K562 (cell line): ENCODE measurements at regions not wholly inside any gene's neighbourhood (a gene's known extent, or its start where the extent isn't known, plus 50 kb on each side); places are given as distances from the start of the nearest gene placed in this dataset.

ENCODE experiments used
- ATAC-seq: fragments of 200-7000 bp; cut with Tn5 transposase; 3 replicates; pipeline ENCODE4 v1.9.1; 2020; ENCODE audit warnings: moderate library complexity
- BruUV-seq: library from RNA; stranded (reverse); fragments of 400-500 nt; replicated peaks from 2 replicates; lab custom pipeline; 2021; lab: Mats Ljungman, UMichigan
- CTCF ChIA-PET: fragments of 300-600 bp; formaldehyde crosslinking; extraction: SDS; loops from one replicate; lab custom pipeline; 2021; ENCODE audit warnings: low intra/inter-chr PET ratio; lab: Yijun Ruan, JAX
- POLR2A ChIA-PET: fragments of 300-600, 350-650 bp; sonication (Branson Sonifier 250); formaldehyde crosslinking; extraction: SDS; loops from one replicate; lab custom pipeline; 2021; ENCODE audit warnings: antibody characterized with exemption, inconsistent platforms; lab: Yijun Ruan, JAX
- DNase-seq, 4 experiments: peaks; one replicate each; pipeline versions ENCODE4 v3.0.0 to v3.0.0-alpha.2; 2011 to 2018; ENCODE audit warnings: low spot score in 3 of 4, mixed read lengths in 3 of 4; ENCODE audit errors: extremely low read depth in 1 of 4
- FAIRE-seq: peaks from 2 replicates; lab custom pipeline; 2011; peaks lifted over from hg19 to GRCh38; lab: Jason Lieb, UNC
- H2AFZ ChIP-seq: 2 replicates; pipeline ENCODE4 v1.6.0; 2011; ENCODE audit warnings: low read depth, low read length, control low read depth, inconsistent platforms
- H3K27ac ChIP-seq: fragments of 200-600 bp; 3 replicates; pipeline ENCODE4 v1.8.0; 2011; ENCODE audit warnings: low read depth, mild to moderate bottlenecking, control low read depth, inconsistent platforms, low read length, moderate library complexity, mixed read lengths; ENCODE audit errors: extremely low read depth
- H3K27me3 ChIP-seq, 2 experiments: fragments of 300-600 bp in 1 of 2; 2 replicates in 1 of 2; 3 replicates in 1 of 2; pipeline versions ENCODE4 v1.6.0 to v1.8.0; 2011; ENCODE audit warnings: inconsistent platforms in 2 of 2, low read length in 2 of 2, mild to moderate bottlenecking in 1 of 2, mixed read lengths in 1 of 2, moderate library complexity in 1 of 2; ENCODE audit not compliant: control insufficient read depth in 2 of 2, insufficient read depth in 2 of 2
- H3K36me3 ChIP-seq: fragments of 300-600 bp; 3 replicates; pipeline ENCODE4 v1.8.0; 2011; ENCODE audit warnings: mild to moderate bottlenecking, low read length, inconsistent platforms; ENCODE audit not compliant: control insufficient read depth, insufficient read depth
- H3K4me1 ChIP-seq, 2 experiments: fragments of 200-600 bp in 1 of 2; replicated peaks in 1 of 2; 2 replicates in 1 of 2; 3 replicates in 1 of 2; pipeline versions ENCODE4 v1.5.1 to v1.8.0; 2011; ENCODE audit warnings: inconsistent platforms in 2 of 2, low read length in 2 of 2, mild to moderate bottlenecking in 1 of 2, mixed read lengths in 1 of 2, moderate library complexity in 1 of 2; ENCODE audit not compliant: control insufficient read depth in 2 of 2, insufficient read depth in 2 of 2
- H3K4me2 ChIP-seq: 2 replicates; pipeline ENCODE4 v1.6.1; 2011; ENCODE audit warnings: low read length, control low read depth, inconsistent platforms, mixed read lengths; ENCODE audit not compliant: insufficient read depth
- H3K4me3 ChIP-seq: fragments of 200-600 bp; sonication (generic), shearing (Covaris generic); 2 replicates; pipeline ENCODE4 v1.5.1; 2016; ENCODE audit warnings: control low read depth, inconsistent platforms
- H3K79me2 ChIP-seq: fragments of 200-600 bp; 3 replicates; pipeline ENCODE4 v1.8.0; 2011; ENCODE audit warnings: low read length, inconsistent platforms; ENCODE audit not compliant: control insufficient read depth, insufficient read depth
- H3K9ac ChIP-seq, 2 experiments: 2 replicates each; pipeline versions ENCODE4 v1.6.0 to v1.6.1; 2011; ENCODE audit warnings: low read depth in 2 of 2, low read length in 2 of 2, control low read depth in 1 of 2, inconsistent platforms in 1 of 2, mild to moderate bottlenecking in 1 of 2, mixed read lengths in 1 of 2; ENCODE audit not compliant: insufficient read depth in 1 of 2
- H3K9me1 ChIP-seq: one replicate; pipeline ENCODE4 v1.6.0; 2011; ENCODE audit warnings: inconsistent platforms, mild to moderate bottlenecking, low read length, moderate library complexity; ENCODE audit not compliant: control insufficient read depth, insufficient read depth
- H3K9me3 ChIP-seq: replicated peaks from 2 replicates; pipeline ENCODE4 v1.5.1; 2011; ENCODE audit warnings: low read depth, low read length, inconsistent platforms; ENCODE audit not compliant: control insufficient read depth, insufficient read depth
- H4K20me1 ChIP-seq: replicated peaks from 2 replicates; pipeline ENCODE4 v1.6.1; 2011; ENCODE audit warnings: low read length, inconsistent platforms, mixed read lengths; ENCODE audit not compliant: control insufficient read depth, insufficient read depth
- BRD4 ChIP-seq: fragments of 200-600 bp; sonication (generic); IDR thresholded peaks from 2 replicates; pipeline ENCODE4 v1.6.1; 2017; ENCODE audit warnings: inconsistent platforms
- CREB1 ChIP-seq, 2 experiments: sonication (generic) in 1 of 2; formaldehyde crosslinking in 1 of 2; IDR thresholded peaks; 2 replicates each; pipeline versions ENCODE4 v1.6.1 to v1.8.0; 2012 to 2022; ENCODE audit warnings: inconsistent platforms in 1 of 2, mild to moderate bottlenecking in 1 of 2, missing genetic modification reagents in 1 of 2, moderate library complexity in 1 of 2
- ESRRA ChIP-seq: fragments of 450-650 bp; IDR thresholded peaks from 2 replicates; pipeline ENCODE4 v1.6.1; 2014; ENCODE audit warnings: low read depth, mild to moderate bottlenecking, moderate library complexity, borderline replicate concordance
- HIVEP1 ChIP-seq: fragments of 250-450 bp; sonication (Bioruptor Pico); IDR thresholded peaks from 2 replicates; pipeline ENCODE4 v1.4.0; 2020; ENCODE audit warnings: mild to moderate bottlenecking
- HNRNPH1 ChIP-seq: fragments of 200-400 bp; formaldehyde crosslinking; optimal IDR thresholded peaks from 2 replicates; pipeline ENCODE3; 2017; ENCODE audit warnings: low read depth, mild to moderate bottlenecking, low read length, moderate library complexity
- KAT2B ChIP-seq: IDR thresholded peaks from one replicate; pipeline ENCODE4 v1.6.1; 2012; ENCODE audit warnings: low read depth, mild to moderate bottlenecking, control low read depth, inconsistent platforms, low read length, moderate library complexity
- MAFF ChIP-seq: IDR thresholded peaks from 2 replicates; pipeline ENCODE4 v1.6.1; 2012; ENCODE audit warnings: low read length, improper control_type of control experiment
- MYC ChIP-seq, 2 experiments: fragments of 250-450 bp in 1 of 2; sonication (Bioruptor Pico) in 1 of 2; IDR thresholded peaks; 2 replicates each; pipeline versions ENCODE4 v1.5.1 to v1.6.1; 2012 to 2021; ENCODE audit warnings: low read depth in 2 of 2, borderline replicate concordance in 1 of 2, improper control_type of control experiment in 1 of 2, low read length in 1 of 2, mild to moderate bottlenecking in 1 of 2, moderate library complexity in 1 of 2
- NCOR1 ChIP-seq: fragments of 450-650 bp; IDR thresholded peaks from 2 replicates; pipeline ENCODE4 v1.6.1; 2016; ENCODE audit warnings: mild to moderate bottlenecking, moderate library complexity
- NR4A1 ChIP-seq, 2 experiments: fragments of 250-450 bp in 1 of 2; fragments of 450-650 bp in 1 of 2; sonication (Bioruptor Pico) in 1 of 2; IDR thresholded peaks; 2 replicates each; pipeline versions ENCODE4 v1.4.0 to v1.6.1; 2016 to 2020; ENCODE audit warnings: mild to moderate bottlenecking in 2 of 2, missing compliant biosample characterization in 1 of 2, missing genetic modification characterization in 1 of 2, moderate library complexity in 1 of 2
- RBM22 ChIP-seq: fragments of 200-400 bp; formaldehyde crosslinking; IDR thresholded peaks from 2 replicates; pipeline ENCODE4 v1.6.1; 2018; ENCODE audit warnings: low read length, low read depth; ENCODE audit not compliant: poor library complexity, severe bottlenecking
- TCFL5 ChIP-seq: fragments of 250-450 bp; sonication (Bioruptor Pico); conservative IDR thresholded peaks from 2 replicates; pipeline ENCODE4 v1.6.1; 2021; ENCODE audit warnings: mild to moderate bottlenecking, moderate library complexity, matching md5 sums
- ZNF584 ChIP-seq: fragments of 200-800 bp; sonication (Bioruptor generic); IDR thresholded peaks from 2 replicates; pipeline ENCODE4 v1.6.1; 2016; ENCODE audit warnings: low read depth, mild to moderate bottlenecking, missing genetic modification characterization, missing compliant biosample characterization
- WGBS: fragments of 100-300 bp; shearing (Covaris generic); methylation state at CpG from one replicate; pipeline ENCODE4 v1.1.6; 2016; ENCODE audit warnings: low coverage, mixed read lengths; ENCODE audit not compliant: insufficient coverage; ENCODE audit errors: missing lambda C conversion rate; 5-methylcytosine and 5-hydroxymethylcytosine counted together
- in situ Hi-C: fragments of 300-500 bp; cut with MboI; formaldehyde crosslinking; loops from 4 replicates; pipeline ENCODE4 v1.15.0; 2018; ENCODE audit warnings: inconsistent platforms, mixed read lengths
- intact Hi-C: fragments of 100-400 bp; cut with micrococcal nuclease; formaldehyde crosslinking; loops from 2 replicates; pipeline ENCODE4 v1.14.2; 2022
- TF ChIP-seq, protein P1 (sequence below): IDR thresholded peaks from 3 replicates; pipeline ENCODE4 v1.6.1; 2011; ENCODE audit warnings: borderline replicate concordance, mild to moderate bottlenecking; ENCODE audit not compliant: insufficient read length, insufficient read depth
- TF ChIP-seq, protein P2 (sequence below): sonication (generic); formaldehyde crosslinking; IDR thresholded peaks from 2 replicates; pipeline ENCODE4 v1.8.0; 2023; ENCODE audit warnings: mild to moderate bottlenecking, missing genetic modification reagents
- TF ChIP-seq, protein P3 (sequence below): sonication (generic); formaldehyde crosslinking; IDR thresholded peaks from 2 replicates; pipeline ENCODE4 v1.8.1; 2023; ENCODE audit warnings: mild to moderate bottlenecking, missing genetic modification reagents

DNA sequence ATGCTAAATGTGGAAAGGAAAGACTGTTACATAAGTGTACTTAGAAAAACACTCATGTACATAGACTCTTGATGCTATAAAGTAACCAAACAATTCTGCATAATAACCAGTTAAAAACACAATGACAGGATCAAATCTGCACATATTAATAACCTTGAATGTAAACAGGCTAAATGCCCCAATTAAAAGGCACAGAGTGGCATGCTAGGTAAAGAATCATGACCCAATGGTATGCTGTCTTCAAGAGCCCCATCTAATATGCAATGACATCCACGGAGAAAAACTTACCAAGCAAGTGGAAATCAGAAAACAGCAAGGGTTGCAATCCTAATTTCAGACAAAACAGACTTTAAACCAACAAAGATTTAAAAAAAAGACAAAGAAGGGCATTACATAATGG is 644.8 kb upstream of the PKN2 start:
- Histone ChIP-seq H3K27me3 (no peaks in the 10 kb centered on the region), H3K79me2 (no peaks in the 10 kb centered on the region), H3K36me3 (no peaks in the 10 kb centered on the region), H3K27ac (no peak overlapping the region), H2AFZ (no peak overlapping the region), H3K4me2 (no peak overlapping the region), H4K20me1 (no peaks in the 10 kb centered on the region), H3K4me3 (no peak overlapping the region), H3K9me1 (no peaks in the 10 kb centered on the region), H3K9me3 (no peaks in the 10 kb centered on the region), H3K4me1 (no peaks in the 10 kb centered on the region), H3K9ac (no peak overlapping the region)
- WGBS, result 0% methylated on average over 1 of the region's 1 CpG
- intact Hi-C loops, result no loop called here
- ATAC-seq (no peak), FAIRE-seq (no peak), DNase-seq (no peak)
- CTCF ChIA-PET, result no interaction called here
- in situ Hi-C loops, result no loop called here
- no TSS peak for BruUV-seq
- POLR2A ChIA-PET, result no interaction called here
- TF ChIP-seq, protein P1, sequence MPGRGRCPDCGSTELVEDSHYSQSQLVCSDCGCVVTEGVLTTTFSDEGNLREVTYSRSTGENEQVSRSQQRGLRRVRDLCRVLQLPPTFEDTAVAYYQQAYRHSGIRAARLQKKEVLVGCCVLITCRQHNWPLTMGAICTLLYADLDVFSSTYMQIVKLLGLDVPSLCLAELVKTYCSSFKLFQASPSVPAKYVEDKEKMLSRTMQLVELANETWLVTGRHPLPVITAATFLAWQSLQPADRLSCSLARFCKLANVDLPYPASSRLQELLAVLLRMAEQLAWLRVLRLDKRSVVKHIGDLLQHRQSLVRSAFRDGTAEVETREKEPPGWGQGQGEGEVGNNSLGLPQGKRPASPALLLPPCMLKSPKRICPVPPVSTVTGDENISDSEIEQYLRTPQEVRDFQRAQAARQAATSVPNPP, result no peak
- TF ChIP-seq TCFL5 (CRISPR knock-in tag) (no peak), RBM22 (no peak), BRD4 (no peak), ESRRA (no peak), NR4A1 (CRISPR knock-in tag; IDR thresholded peaks at IDR 0.05) (no peak), NR4A1 (tag; IDR thresholded peaks at IDR 0.05) (no peak), KAT2B (no peak), CREB1 (IDR thresholded peaks at IDR 0.05) (no peak), CREB1 (CRISPR knock-in tag; IDR thresholded peaks at IDR 0.05) (no peak), HNRNPH1 (no peak), ZNF584 (no peak), NCOR1 (no peak), MYC (IDR thresholded peaks at IDR 0.05; ENCODE audit: low read depth, low read length) (no peak), MYC (CRISPR knock-in tag; IDR thresholded peaks at IDR 0.05; ENCODE audit: borderline replicate concordance, low read depth) (no peak), MAFF (no peak), HIVEP1 (CRISPR knock-in tag) (no peak)
- TF ChIP-seq, protein P2, sequence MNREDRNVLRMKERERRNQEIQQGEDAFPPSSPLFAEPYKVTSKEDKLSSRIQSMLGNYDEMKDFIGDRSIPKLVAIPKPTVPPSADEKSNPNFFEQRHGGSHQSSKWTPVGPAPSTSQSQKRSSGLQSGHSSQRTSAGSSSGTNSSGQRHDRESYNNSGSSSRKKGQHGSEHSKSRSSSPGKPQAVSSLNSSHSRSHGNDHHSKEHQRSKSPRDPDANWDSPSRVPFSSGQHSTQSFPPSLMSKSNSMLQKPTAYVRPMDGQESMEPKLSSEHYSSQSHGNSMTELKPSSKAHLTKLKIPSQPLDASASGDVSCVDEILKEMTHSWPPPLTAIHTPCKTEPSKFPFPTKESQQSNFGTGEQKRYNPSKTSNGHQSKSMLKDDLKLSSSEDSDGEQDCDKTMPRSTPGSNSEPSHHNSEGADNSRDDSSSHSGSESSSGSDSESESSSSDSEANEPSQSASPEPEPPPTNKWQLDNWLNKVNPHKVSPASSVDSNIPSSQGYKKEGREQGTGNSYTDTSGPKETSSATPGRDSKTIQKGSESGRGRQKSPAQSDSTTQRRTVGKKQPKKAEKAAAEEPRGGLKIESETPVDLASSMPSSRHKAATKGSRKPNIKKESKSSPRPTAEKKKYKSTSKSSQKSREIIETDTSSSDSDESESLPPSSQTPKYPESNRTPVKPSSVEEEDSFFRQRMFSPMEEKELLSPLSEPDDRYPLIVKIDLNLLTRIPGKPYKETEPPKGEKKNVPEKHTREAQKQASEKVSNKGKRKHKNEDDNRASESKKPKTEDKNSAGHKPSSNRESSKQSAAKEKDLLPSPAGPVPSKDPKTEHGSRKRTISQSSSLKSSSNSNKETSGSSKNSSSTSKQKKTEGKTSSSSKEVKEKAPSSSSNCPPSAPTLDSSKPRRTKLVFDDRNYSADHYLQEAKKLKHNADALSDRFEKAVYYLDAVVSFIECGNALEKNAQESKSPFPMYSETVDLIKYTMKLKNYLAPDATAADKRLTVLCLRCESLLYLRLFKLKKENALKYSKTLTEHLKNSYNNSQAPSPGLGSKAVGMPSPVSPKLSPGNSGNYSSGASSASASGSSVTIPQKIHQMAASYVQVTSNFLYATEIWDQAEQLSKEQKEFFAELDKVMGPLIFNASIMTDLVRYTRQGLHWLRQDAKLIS (CRISPR knock-in tag), result no peak
- TF ChIP-seq, protein P3, sequence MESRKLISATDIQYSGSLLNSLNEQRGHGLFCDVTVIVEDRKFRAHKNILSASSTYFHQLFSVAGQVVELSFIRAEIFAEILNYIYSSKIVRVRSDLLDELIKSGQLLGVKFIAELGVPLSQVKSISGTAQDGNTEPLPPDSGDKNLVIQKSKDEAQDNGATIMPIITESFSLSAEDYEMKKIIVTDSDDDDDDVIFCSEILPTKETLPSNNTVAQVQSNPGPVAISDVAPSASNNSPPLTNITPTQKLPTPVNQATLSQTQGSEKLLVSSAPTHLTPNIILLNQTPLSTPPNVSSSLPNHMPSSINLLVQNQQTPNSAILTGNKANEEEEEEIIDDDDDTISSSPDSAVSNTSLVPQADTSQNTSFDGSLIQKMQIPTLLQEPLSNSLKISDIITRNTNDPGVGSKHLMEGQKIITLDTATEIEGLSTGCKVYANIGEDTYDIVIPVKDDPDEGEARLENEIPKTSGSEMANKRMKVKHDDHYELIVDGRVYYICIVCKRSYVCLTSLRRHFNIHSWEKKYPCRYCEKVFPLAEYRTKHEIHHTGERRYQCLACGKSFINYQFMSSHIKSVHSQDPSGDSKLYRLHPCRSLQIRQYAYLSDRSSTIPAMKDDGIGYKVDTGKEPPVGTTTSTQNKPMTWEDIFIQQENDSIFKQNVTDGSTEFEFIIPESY, result no peak
